Adrenal gland (tissue), 9 donors: ENCODE measurements at regions not wholly inside any gene's neighbourhood (a gene's known extent, or its start where the extent isn't known, plus 50 kb on each side); places are given as distances from the start of the nearest gene placed in this dataset.

Experiments used
- DNase-seq, 7 donors: peaks; one replicate each; pipeline ENCODE4 v3.0.0-alpha.2; 2019 to 2020
- H3K27ac ChIP-seq, 5 donors: fragments of 200-600 bp; sonication (generic) in 4 of 5; 1 replicate in 3 of 5; 2 replicates in 2 of 5; pipeline versions ENCODE4 v1.5.1 to v1.8.0; 2016 to 2020; ENCODE audit warnings: mild to moderate bottlenecking in 1 of 5
- H3K27me3 ChIP-seq: fragments of 200-600 bp; 2 replicates; pipeline ENCODE4 v1.8.0; 2021
- H3K36me3 ChIP-seq, 2 donors: fragments of 200-600 bp; replicated peaks in 1 of 2; 1 replicate in 1 of 2; 2 replicates in 1 of 2; pipeline versions ENCODE4 v1.5.1 to v1.8.0; 2018 to 2022
- H3K4me1 ChIP-seq, 2 donors: fragments of 200-600 bp; replicated peaks in 1 of 2; 1 replicate in 1 of 2; 2 replicates in 1 of 2; pipeline versions ENCODE4 v1.5.1 to v1.8.0; 2018 to 2021
- H3K4me3 ChIP-seq, 4 donors: fragments of 200-600 bp; sonication (generic) in 3 of 4; one replicate each; pipeline ENCODE4 v1.5.1; 2016 to 2018
- H3K9me3 ChIP-seq, 3 donors: fragments of 200-600 bp; sonication (generic) in 1 of 3; replicated peaks in 1 of 3; 1 replicate in 2 of 3; 2 replicates in 1 of 3; pipeline versions ENCODE4 v1.5.1 to v1.8.0; 2016 to 2021
- CTCF ChIP-seq, 6 experiments: fragments of 450-650 bp in 4 of 6; fragments of 200-600 bp in 2 of 6; sonication (generic) in 1 of 6; IDR thresholded peaks; 1 replicate in 5 of 6; 2 replicates in 1 of 6; pipeline versions ENCODE4 v1.5.1 to v1.8.0; 2016 to 2021; ENCODE audit warnings: antibody characterized with exemption in 6 of 6, mild to moderate bottlenecking in 2 of 6, moderate library complexity in 1 of 6
- POLR2A ChIP-seq, 2 donors: fragments of 450-650 bp; IDR thresholded peaks; one replicate each; pipeline ENCODE4 v1.6.1; 2017; ENCODE audit warnings: antibody characterized with exemption in 2 of 2, mild to moderate bottlenecking in 2 of 2, moderate library complexity in 1 of 2
- WGBS, 4 donors: extraction: QIAGEN DNeasy Blood & Tissue Kit in 2 of 4; methylation state at CpG; one replicate each; pipeline versions ENCODE4 v1.1.5 to v1.1.7; 2013 to 2017; 5-methylcytosine and 5-hydroxymethylcytosine counted together
- intact Hi-C, 2 donors: fragments of 100-400 bp; cut with DNase I; formaldehyde crosslinking; loops; one replicate each; pipeline versions ENCODE4 v1.14.1 to v1.15.0; 2022 to 2023
- donor health status: healthy with polysubstance abuse.
- donor health status: Bipolar disorder and iron deficiency.
- donor health status: DM: yes; HTN: yes; CAD: no.
- donor health status: DM: no; HTN: no; CAD: no.
- donor health status: DM: no; HTN: no; CAD: no.

GRCh38 chr18:27602092-27602491 lies 417.0 kb upstream of the CHST9 start:
- no peaks in the 10 kb centered on the region for H3K9me3 ChIP-seq
- H3K27ac ChIP-seq, result no peak overlapping the region
- TF ChIP-seq POLR2A (IDR thresholded peaks at IDR 0.05) (no peak), CTCF (IDR thresholded peaks at IDR 0.05) (no peak)
- H3K4me3 ChIP-seq, result no peak overlapping the region
- intact Hi-C loops, result loop anchor here in 1 of 2 donors (10.0 kb wide), 1 partner anchor 153 kb away; no protein-coding TSS in a partner anchor
- H3K4me1 ChIP-seq, result no peaks in the 10 kb centered on the region
- no peaks in the 10 kb centered on the region for H3K36me3 ChIP-seq
- 90 to 97% (median 92%) methylated on average over 2 of the region's 2 CpGs for WGBS, 4 donors
- no peak for DNase-seq
- H3K27me3 ChIP-seq, result no peaks in the 10 kb centered on the region

GRCh38 chr18:27600245-27600644 lies 415.1 kb upstream of the CHST9 start:
- H3K36me3 ChIP-seq, result no peaks in the 10 kb centered on the region
- no peaks in the 10 kb centered on the region for H3K27me3 ChIP-seq
- intact Hi-C loops, result loop anchor here in 1 of 2 donors (10.0 kb wide), 1 partner anchor 155 kb away; no protein-coding TSS in a partner anchor
- no peak for DNase-seq
- H3K4me3 ChIP-seq, result no peak overlapping the region
- H3K9me3 ChIP-seq, result no peaks in the 10 kb centered on the region
- TF ChIP-seq CTCF (IDR thresholded peaks at IDR 0.05), result no peak
- TF ChIP-seq POLR2A (IDR thresholded peaks at IDR 0.05), result no peak
- no peaks in the 10 kb centered on the region for H3K4me1 ChIP-seq
- H3K27ac ChIP-seq, result no peak overlapping the region

- Histone ChIP-seq H3K4me3 (no peak overlapping the region), H3K4me1 (no peaks in the 10 kb centered on the region), H3K27me3 (no peaks in the 10 kb centered on the region), H3K27ac (no peak overlapping the region), H3K9me3 (no peaks in the 10 kb centered on the region), H3K36me3 (no peaks in the 10 kb centered on the region)
- TF ChIP-seq CTCF (IDR thresholded peaks at IDR 0.05) (peak; percentile 41 to 80 (median 70)), POLR2A (IDR thresholded peaks at IDR 0.05) (no peak)
- intact Hi-C loops, result no loop called here
- WGBS, 4 donors, result 66 to 86% (median 79%) methylated on average over 1 of the region's 1 CpG
- DNase-seq, result peak; percentile 29 to 75 (median 51)
These were observed 414.2 kb upstream of the CHST9 start for GRCh38 chr18:27599202-27599829.

- no peak for DNase-seq
- 44 to 53% (median 47%) methylated on average over 5 of the region's 5 CpGs for WGBS, 4 donors
- intact Hi-C loops, result no loop called here
- TF ChIP-seq POLR2A (IDR thresholded peaks at IDR 0.05) (no peak), CTCF (IDR thresholded peaks at IDR 0.05) (no peak)
- no peak overlapping the region for H3K27ac ChIP-seq
- no peak overlapping the region for H3K4me3 ChIP-seq
- H3K27me3 ChIP-seq, result no peaks in the 10 kb centered on the region
- H3K36me3 ChIP-seq, result no peaks in the 10 kb centered on the region
- H3K4me1 ChIP-seq, result no peaks in the 10 kb centered on the region
- H3K9me3 ChIP-seq, result no peaks in the 10 kb centered on the region
These were observed 410.2 kb upstream of the CHST9 start for GRCh38 chr18:27595113-27595838.
